Ishikawa (cell line): ENCODE measurements at regions not wholly inside any gene's neighbourhood (a gene's known extent, or its start where the extent isn't known, plus 50 kb on each side); places are given as distances from the start of the nearest gene placed in this dataset.

Experiments
- CEBPB ChIP-seq: IDR thresholded peaks from 2 replicates; pipeline ENCODE4 v1.6.1; 2012
- CREB1 ChIP-seq: IDR thresholded peaks from 2 replicates; pipeline ENCODE4 v1.6.1; 2012; ENCODE audit warnings: low read depth
- EGR1 ChIP-seq: IDR thresholded peaks from 2 replicates; pipeline ENCODE4 v1.6.1; 2012
- EP300 ChIP-seq: IDR thresholded peaks from 2 replicates; pipeline ENCODE4 v1.6.1; 2012; ENCODE audit warnings: borderline replicate concordance
- FOXM1 ChIP-seq: IDR thresholded peaks from 2 replicates; pipeline ENCODE4 v1.6.1; 2012; ENCODE audit warnings: low read depth, borderline replicate concordance
- NFIC ChIP-seq: IDR thresholded peaks from 2 replicates; pipeline ENCODE4 v1.6.1; 2012
- RAD21 ChIP-seq: IDR thresholded peaks from 2 replicates; pipeline ENCODE4 v1.6.1; 2012; ENCODE audit warnings: low read depth
- REST ChIP-seq: IDR thresholded peaks from 2 replicates; pipeline ENCODE4 v1.6.1; 2012; ENCODE audit warnings: low read depth, mild to moderate bottlenecking
- TAF1 ChIP-seq: IDR thresholded peaks from 2 replicates; pipeline ENCODE4 v1.6.1; 2012; ENCODE audit warnings: low read depth, mild to moderate bottlenecking
- TCF12 ChIP-seq: IDR thresholded peaks from 2 replicates; pipeline ENCODE4 v1.6.1; 2012; ENCODE audit warnings: low read depth
- TEAD4 ChIP-seq: IDR thresholded peaks from 2 replicates; pipeline ENCODE4 v1.6.1; 2012
- USF1 ChIP-seq: IDR thresholded peaks from 2 replicates; pipeline ENCODE4 v1.6.1; 2012
- YY1 ChIP-seq: IDR thresholded peaks from 2 replicates; pipeline ENCODE4 v1.6.1; 2012; ENCODE audit warnings: low read depth
- ZBTB7A ChIP-seq: IDR thresholded peaks from 2 replicates; pipeline ENCODE4 v1.6.1; 2012; ENCODE audit warnings: low read depth
- TF ChIP-seq, protein P1 (sequence below): IDR thresholded peaks from 2 replicates; pipeline ENCODE4 v1.6.1; 2012

GRCh38 chr4:19278665-19279064, 973.0 kb upstream of the SLIT2 start:
- TF ChIP-seq TCF12, result no peak
- TF ChIP-seq, protein P1, sequence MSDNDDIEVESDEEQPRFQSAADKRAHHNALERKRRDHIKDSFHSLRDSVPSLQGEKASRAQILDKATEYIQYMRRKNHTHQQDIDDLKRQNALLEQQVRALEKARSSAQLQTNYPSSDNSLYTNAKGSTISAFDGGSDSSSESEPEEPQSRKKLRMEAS, result 0 out of 2 replicates have a peak, but pooled peaks have one; percentile 22

- no peak for TF ChIP-seq CEBPB
- no peak for TF ChIP-seq CREB1
- TF ChIP-seq USF1, result no peak
- no peak for TF ChIP-seq FOXM1
- TF ChIP-seq RAD21, result no peak
- TF ChIP-seq, protein P1, result no peak
- no peak for TF ChIP-seq YY1
- no peak for TF ChIP-seq TCF12
- no peak for TF ChIP-seq NFIC
- TF ChIP-seq TEAD4, result no peak
- no peak for TF ChIP-seq EGR1
- TF ChIP-seq TAF1, result no peak
- TF ChIP-seq EP300, result no peak
- TF ChIP-seq REST, result no peak
- no peak for TF ChIP-seq ZBTB7A
These were observed 985.1 kb upstream of the SLIT2 start for GRCh38 chr4:19266566-19266965.

DNA sequence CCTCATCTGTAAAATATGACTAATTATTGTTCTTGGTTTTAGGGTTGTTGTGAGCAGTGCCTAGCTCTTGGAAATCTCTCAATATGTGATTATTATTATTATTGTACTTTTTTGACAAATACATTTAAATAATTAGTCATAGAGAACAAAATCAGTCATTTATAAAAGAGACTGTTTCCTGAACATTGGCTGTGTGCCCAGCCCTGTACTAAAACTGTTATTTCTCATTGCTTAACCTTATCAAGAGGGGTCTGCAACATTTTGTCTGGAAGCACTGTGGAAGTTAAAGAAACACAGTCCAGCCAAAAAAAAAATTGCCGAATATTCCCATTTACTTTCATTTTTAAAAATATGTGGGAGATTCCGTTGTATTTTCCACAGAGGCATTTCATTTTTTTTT, 989.2 kb upstream of the SLIT2 start:
- no peak for TF ChIP-seq TAF1
- no peak for TF ChIP-seq FOXM1
- TF ChIP-seq TEAD4, result no peak
- TF ChIP-seq EP300, result no peak
- TF ChIP-seq NFIC, result no peak
- TF ChIP-seq REST, result no peak
- TF ChIP-seq EGR1, result no peak
- TF ChIP-seq RAD21, result no peak

DNA sequence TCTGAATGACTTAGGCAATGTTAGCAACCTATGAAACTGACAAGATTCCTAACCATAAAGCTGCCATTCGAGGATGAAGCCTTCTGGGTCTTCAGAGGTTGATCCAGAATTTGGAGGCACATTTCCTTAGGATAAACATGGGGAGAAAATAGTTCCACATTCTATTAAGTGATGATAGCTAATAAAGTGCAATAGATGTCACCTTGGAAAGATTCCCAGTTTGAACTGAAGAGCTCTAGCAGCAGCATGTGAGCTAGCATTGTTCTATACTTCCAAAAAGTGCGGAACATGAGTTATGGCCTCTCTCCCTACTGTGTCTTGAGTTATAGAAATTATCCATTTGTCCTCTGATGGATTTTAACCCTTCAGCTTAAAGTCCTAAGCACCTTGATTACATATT, 991.4 kb upstream of the SLIT2 start:
- TF ChIP-seq ZBTB7A (no peak), CREB1 (no peak)

- TF ChIP-seq USF1, result no peak
- no peak for TF ChIP-seq FOXM1
These were observed 991.8 kb upstream of the SLIT2 start for GRCh38 chr4:19259920-19260319.

GRCh38 chr4:19256823-19257222, 994.9 kb upstream of the SLIT2 start:
- TF ChIP-seq USF1, result no peak
- TF ChIP-seq TCF12, result no peak
- no peak for TF ChIP-seq RAD21
- TF ChIP-seq NFIC, result no peak
- TF ChIP-seq CEBPB, result no peak
- no peak for TF ChIP-seq YY1
- no peak for TF ChIP-seq REST
- TF ChIP-seq TEAD4, result no peak
- no peak for TF ChIP-seq ZBTB7A
- TF ChIP-seq, protein P1, result no peak
- no peak for TF ChIP-seq EP300
- no peak for TF ChIP-seq EGR1
